Left ventricle myocardium inferior (tissue), 1 donor: ENCODE measurements at regions not wholly inside any gene's neighbourhood (a gene's known extent, or its start where the extent isn't known, plus 50 kb on each side); places are given as distances from the start of the nearest gene placed in this dataset.

Experiments
- DNase-seq: peaks from one replicate; pipeline ENCODE4 v3.0.0-alpha.2; 2020
- H3K27ac ChIP-seq: fragments of 200-600 bp; replicated peaks from 2 replicates; pipeline ENCODE4 v1.8.0; 2021
- H3K27me3 ChIP-seq: fragments of 200-600 bp; 2 replicates; pipeline ENCODE4 v1.8.0; 2021; ENCODE audit warnings: low read depth
- H3K36me3 ChIP-seq: fragments of 200-600 bp; 2 replicates; pipeline ENCODE4 v1.8.0; 2021
- H3K4me1 ChIP-seq: fragments of 200-600 bp; 2 replicates; pipeline ENCODE4 v1.8.0; 2021
- H3K4me3 ChIP-seq: fragments of 200-600 bp; 2 replicates; pipeline ENCODE4 v1.8.0; 2021; ENCODE audit warnings: mild to moderate bottlenecking, moderate library complexity
- H3K9me3 ChIP-seq: fragments of 200-600 bp; replicated peaks from 2 replicates; pipeline ENCODE4 v1.8.0; 2021
- intact Hi-C: fragments of 100-400 bp; cut with micrococcal nuclease; formaldehyde crosslinking; loops from one replicate; pipeline ENCODE4 v1.11.0; 2022
- TF ChIP-seq, protein P1 (sequence below): fragments of 200-600 bp; IDR thresholded peaks from 2 replicates; pipeline ENCODE4 v1.8.0; 2021; ENCODE audit warnings: antibody characterized with exemption, mild to moderate bottlenecking, borderline replicate concordance
- donor health status: DM: no; HTN: yes; CAD: no; lungs with severe emphysema.

DNA sequence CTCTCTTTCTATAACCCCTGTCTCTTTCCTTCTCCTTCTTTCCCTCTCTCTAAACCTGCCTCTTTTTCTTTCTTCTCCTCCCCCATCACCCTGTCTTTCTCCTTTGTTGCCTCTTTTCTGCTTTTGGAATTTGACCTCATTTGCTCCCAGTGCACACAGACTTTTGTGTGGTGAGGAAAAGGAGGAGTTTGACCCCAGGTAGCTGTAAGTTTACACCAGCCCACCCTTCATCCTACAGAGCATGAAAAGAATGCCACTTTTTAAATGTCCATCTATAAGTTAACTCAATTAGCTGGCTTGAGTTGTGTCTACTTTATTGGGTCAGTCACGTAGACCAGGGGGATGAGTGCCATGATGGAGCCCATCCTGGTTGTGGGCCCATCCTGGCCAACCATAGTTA is 146.8 kb upstream of the SLC38A2 start:
- intact Hi-C loops, result no loop called here
- H3K4me3 ChIP-seq, result no peak overlapping the region
- peaks cover 53% of the 10 kb centered on the region for H3K4me1 ChIP-seq
- no peak for DNase-seq
- no peaks in the 10 kb centered on the region for H3K9me3 ChIP-seq
- H3K36me3 ChIP-seq, result no peaks in the 10 kb centered on the region
- TF ChIP-seq, protein P1, sequence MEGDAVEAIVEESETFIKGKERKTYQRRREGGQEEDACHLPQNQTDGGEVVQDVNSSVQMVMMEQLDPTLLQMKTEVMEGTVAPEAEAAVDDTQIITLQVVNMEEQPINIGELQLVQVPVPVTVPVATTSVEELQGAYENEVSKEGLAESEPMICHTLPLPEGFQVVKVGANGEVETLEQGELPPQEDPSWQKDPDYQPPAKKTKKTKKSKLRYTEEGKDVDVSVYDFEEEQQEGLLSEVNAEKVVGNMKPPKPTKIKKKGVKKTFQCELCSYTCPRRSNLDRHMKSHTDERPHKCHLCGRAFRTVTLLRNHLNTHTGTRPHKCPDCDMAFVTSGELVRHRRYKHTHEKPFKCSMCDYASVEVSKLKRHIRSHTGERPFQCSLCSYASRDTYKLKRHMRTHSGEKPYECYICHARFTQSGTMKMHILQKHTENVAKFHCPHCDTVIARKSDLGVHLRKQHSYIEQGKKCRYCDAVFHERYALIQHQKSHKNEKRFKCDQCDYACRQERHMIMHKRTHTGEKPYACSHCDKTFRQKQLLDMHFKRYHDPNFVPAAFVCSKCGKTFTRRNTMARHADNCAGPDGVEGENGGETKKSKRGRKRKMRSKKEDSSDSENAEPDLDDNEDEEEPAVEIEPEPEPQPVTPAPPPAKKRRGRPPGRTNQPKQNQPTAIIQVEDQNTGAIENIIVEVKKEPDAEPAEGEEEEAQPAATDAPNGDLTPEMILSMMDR, result no peak
- no peaks in the 10 kb centered on the region for H3K27me3 ChIP-seq
- peak overlapping the region; percentile 48 for H3K27ac ChIP-seq

DNA sequence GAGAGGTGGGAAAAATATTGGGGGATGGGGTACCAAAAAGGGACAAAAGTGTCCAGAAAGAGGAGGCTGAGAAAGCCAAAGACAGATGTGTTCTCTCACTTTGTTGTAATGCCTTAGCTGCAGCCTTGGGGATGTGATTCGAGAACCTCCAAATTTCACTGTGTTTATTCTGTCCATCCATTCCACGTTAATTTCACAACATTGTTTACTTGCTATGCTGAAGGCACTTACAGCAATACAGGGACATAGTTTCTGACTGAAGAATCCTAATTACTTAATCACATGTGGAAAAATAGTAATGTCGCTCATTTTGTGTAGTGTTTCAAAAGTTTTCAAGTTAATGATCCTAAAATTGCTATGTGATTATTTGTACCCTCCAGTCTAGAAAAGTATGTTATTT is 146.2 kb upstream of the SLC38A2 start:
- peaks cover 46% of the 10 kb centered on the region for H3K4me1 ChIP-seq
- H3K4me3 ChIP-seq, result no peak overlapping the region
- no peaks in the 10 kb centered on the region for H3K27me3 ChIP-seq
- TF ChIP-seq, protein P1, result no peak
- H3K27ac ChIP-seq, result peak overlapping the region; percentile 48
- intact Hi-C loops, result no loop called here
- no peaks in the 10 kb centered on the region for H3K9me3 ChIP-seq
- H3K36me3 ChIP-seq, result no peaks in the 10 kb centered on the region
- no peak for DNase-seq

DNA sequence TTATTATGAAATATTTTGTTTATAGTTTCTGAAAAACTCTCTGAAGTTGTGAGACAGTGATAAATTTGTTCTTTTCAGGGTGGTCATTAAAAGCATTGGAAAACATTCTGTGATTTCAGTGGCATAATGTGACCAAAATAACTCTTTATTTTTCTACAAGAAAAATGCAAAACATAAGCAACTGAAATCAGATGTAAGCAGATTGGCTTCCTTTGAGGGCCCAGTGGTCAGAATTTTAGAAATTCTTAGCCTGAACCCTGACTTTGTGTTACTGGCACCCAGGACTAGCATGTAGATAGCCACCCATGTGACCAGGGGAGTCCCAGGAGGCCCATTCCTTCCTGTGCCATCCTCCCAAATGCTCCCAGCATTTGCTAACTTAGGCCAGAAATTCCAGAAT is 145.6 kb upstream of the SLC38A2 start:
- H3K4me1 ChIP-seq, result peaks cover 40% of the 10 kb centered on the region
- intact Hi-C loops, result no loop called here
- DNase-seq, result no peak
- no peaks in the 10 kb centered on the region for H3K9me3 ChIP-seq
- peak overlapping the region; percentile 48 for H3K27ac ChIP-seq
- no peaks in the 10 kb centered on the region for H3K27me3 ChIP-seq
- TF ChIP-seq, protein P1, result no peak
- no peak overlapping the region for H3K4me3 ChIP-seq
- no peaks in the 10 kb centered on the region for H3K36me3 ChIP-seq

DNA sequence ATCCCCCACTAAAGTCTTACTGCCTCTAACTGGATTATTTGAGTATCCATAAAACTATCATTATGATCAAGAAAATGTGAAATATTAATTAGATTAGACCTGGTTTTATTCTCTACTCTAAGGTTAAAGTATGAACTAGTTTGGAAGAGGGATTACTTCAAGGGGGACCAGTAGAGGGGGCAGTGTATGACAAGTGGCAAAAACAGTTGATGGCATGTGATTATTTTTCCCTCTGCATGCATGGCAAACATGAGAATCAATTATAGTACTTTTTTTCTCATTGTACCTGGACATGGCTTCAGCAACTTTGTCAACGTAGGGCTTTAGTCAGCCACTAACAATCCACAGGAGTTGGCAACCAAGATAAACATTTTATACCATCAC is 145.0 kb upstream of the SLC38A2 start:
- no peaks in the 10 kb centered on the region for H3K36me3 ChIP-seq
- peaks cover 36% of the 10 kb centered on the region for H3K4me1 ChIP-seq
- intact Hi-C loops, result no loop called here
- no peak overlapping the region for H3K4me3 ChIP-seq
- TF ChIP-seq, protein P1, result no peak
- no peaks in the 10 kb centered on the region for H3K27me3 ChIP-seq
- H3K27ac ChIP-seq, result no peak overlapping the region
- no peaks in the 10 kb centered on the region for H3K9me3 ChIP-seq
- DNase-seq, result no peak

DNA sequence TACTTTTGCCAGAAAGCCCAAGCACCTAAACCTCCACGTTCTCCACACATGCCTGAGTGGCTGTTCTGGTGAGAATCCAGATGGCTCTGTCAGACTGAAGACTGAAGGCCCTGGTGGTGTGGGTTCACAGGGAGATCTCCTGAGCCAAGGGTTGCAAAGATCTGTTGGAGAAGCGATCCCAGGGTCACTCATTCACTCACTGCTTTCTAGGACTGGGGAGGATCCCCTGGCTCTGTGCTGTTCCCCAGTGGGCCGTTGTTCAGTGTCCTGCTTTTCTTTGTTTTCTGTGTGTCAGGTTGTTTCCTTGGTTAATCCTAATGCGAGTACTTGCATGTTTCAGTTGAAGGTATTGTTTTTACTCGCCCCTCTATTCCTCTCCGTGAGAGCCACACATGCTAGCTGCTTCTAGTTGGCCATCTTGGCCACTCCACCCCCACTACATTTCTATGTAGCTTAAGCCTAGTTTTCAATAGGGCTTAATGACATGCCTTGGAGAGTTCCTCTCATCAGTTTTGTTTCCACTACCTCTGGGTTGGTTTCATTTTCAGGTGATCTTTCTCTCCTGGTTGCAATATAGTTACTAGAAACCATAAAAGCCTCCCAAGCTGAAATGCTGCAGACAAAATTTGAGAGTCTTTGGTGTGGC is 144.5 kb upstream of the SLC38A2 start:
- TF ChIP-seq, protein P1, result no peak
- DNase-seq, result no peak
- peaks cover 32% of the 10 kb centered on the region for H3K4me1 ChIP-seq
- no peak overlapping the region for H3K4me3 ChIP-seq
- no peaks in the 10 kb centered on the region for H3K36me3 ChIP-seq
- no peak overlapping the region for H3K27ac ChIP-seq
- no peaks in the 10 kb centered on the region for H3K9me3 ChIP-seq
- no peaks in the 10 kb centered on the region for H3K27me3 ChIP-seq
- intact Hi-C loops, result no loop called here
